ENCODE measurements at regions not wholly inside any gene's neighbourhood (a gene's known extent, or its start where the extent isn't known, plus 50 kb on each side); places are given as distances from the start of the nearest gene placed in this dataset.

DNA sequence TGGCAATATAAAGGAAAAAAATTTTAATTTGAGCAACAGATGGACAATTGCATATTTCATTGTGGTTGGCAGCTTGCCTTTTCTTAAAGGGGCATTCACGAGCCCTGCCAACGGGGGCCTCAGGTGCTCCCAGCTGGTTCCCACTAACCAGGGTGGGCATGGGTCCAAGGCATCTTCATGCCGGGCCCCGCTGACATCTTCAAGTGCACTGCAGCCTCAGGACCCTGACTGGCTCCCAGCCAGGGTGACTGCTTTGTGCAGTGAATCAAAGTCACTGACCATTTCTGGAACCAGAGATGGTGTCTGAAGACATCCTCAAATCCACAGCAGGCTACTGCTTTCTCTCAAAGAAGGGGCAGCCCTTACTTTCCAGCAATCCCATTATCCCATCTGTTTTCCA, 275.2 kb upstream of the MGMT start:
- Histone ChIP-seq H3K36me3 (ENCODE audit: control insufficient read depth, insufficient read depth, low read length) (no peaks in the 10 kb centered on the region), H3K9ac (no peak overlapping the region), H2AFZ (no peak overlapping the region), H3K4me2 (ENCODE audit: low read length) (no peak overlapping the region), H3K4me3 (ENCODE audit: low read depth, low read length) (no peak overlapping the region), H3K27ac (no peak overlapping the region), H3K27me3 (ENCODE audit: control insufficient read depth, insufficient read depth, low read length) (peaks cover 3% of the 10 kb centered on the region), H3K9me3 (ENCODE audit: control insufficient read depth, low read length) (no peaks in the 10 kb centered on the region), H3K79me2 (no peaks in the 10 kb centered on the region), H3K4me1 (no peaks in the 10 kb centered on the region)
- TF ChIP-seq, protein P1, sequence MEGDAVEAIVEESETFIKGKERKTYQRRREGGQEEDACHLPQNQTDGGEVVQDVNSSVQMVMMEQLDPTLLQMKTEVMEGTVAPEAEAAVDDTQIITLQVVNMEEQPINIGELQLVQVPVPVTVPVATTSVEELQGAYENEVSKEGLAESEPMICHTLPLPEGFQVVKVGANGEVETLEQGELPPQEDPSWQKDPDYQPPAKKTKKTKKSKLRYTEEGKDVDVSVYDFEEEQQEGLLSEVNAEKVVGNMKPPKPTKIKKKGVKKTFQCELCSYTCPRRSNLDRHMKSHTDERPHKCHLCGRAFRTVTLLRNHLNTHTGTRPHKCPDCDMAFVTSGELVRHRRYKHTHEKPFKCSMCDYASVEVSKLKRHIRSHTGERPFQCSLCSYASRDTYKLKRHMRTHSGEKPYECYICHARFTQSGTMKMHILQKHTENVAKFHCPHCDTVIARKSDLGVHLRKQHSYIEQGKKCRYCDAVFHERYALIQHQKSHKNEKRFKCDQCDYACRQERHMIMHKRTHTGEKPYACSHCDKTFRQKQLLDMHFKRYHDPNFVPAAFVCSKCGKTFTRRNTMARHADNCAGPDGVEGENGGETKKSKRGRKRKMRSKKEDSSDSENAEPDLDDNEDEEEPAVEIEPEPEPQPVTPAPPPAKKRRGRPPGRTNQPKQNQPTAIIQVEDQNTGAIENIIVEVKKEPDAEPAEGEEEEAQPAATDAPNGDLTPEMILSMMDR (IDR thresholded peaks at IDR 0.05): no peak

DNA sequence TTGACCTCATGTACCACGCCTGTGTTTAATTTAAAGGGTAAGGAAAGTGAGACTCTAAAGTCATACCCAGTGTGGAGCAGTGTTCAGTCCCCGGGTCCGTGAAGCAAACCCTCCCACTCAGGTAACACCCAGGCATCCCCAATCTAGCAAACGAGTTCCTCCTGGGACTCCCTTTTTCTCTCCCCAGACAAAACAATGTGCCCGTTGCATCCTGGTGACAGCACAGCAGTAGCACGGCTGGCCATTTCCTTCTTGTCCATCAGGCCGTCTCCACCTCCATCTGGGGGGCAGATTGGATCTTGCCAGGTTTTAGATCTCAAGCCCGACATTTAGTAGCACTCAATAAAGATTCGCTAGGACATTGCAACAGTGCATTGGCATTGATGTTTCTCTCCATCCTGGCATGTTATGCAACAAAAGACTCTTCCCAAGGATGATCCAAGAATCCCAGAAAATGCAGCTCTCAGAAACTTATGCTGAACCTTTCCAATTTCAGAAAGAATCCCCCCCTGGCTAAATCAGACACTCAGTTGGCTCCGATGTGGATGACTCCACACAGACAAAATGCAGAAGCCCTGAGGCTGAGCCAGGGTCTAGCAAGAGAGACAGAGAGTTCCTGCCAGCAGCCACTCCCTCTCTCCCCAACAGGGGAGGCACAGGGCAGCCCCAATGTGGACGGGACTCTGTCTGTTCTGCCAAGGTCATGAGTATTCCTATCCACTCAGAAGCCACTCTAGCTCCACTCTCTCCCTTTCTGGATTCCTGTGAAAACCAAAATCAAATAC, 274.5 kb upstream of the MGMT start:
- H3K4me1 ChIP-seq: no peaks in the 10 kb centered on the region
- H3K27ac ChIP-seq: no peak overlapping the region
- no peak overlapping the region for H3K9ac ChIP-seq
- no peaks in the 10 kb centered on the region for H3K36me3 ChIP-seq (ENCODE audit: control insufficient read depth, insufficient read depth, low read length)
- no peak overlapping the region for H3K4me2 ChIP-seq (ENCODE audit: low read length)
- no peaks in the 10 kb centered on the region for H3K9me3 ChIP-seq (ENCODE audit: control insufficient read depth, low read length)
- H3K4me3 ChIP-seq (ENCODE audit: low read depth, low read length): no peak overlapping the region
- peaks cover 3% of the 10 kb centered on the region for H3K27me3 ChIP-seq (ENCODE audit: control insufficient read depth, insufficient read depth, low read length)
- no peaks in the 10 kb centered on the region for H3K79me2 ChIP-seq
- TF ChIP-seq, protein P1 (IDR thresholded peaks at IDR 0.05): no peak
- H2AFZ ChIP-seq: no peak overlapping the region

DNA sequence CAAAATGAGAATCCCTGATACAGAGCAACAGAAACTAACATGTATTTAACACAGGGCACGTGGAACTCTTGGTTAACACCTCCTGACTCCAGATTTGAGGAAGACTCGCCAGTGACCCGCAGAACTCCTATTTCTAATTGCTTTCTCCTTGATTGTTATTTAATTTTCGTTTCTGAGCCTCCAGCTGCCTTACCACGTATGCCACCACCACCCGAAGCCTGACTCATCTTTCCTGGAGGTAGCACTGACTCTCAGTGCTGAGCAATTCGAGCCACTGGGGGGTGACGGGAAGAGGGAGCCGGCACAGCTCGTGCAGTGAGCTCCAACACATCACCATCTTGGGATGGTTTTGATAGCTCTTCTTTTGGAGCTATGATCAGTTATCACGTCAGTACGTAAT, 273.9 kb upstream of the MGMT start:
- TF ChIP-seq, protein P1 (IDR thresholded peaks at IDR 0.05): no peak
- Histone ChIP-seq H3K9ac (no peak overlapping the region), H2AFZ (no peak overlapping the region), H3K4me3 (ENCODE audit: low read depth, low read length) (no peak overlapping the region), H3K27ac (no peak overlapping the region), H3K4me2 (ENCODE audit: low read length) (no peak overlapping the region), H3K79me2 (no peaks in the 10 kb centered on the region), H3K27me3 (ENCODE audit: control insufficient read depth, insufficient read depth, low read length) (peaks cover 3% of the 10 kb centered on the region), H3K4me1 (no peaks in the 10 kb centered on the region), H3K9me3 (ENCODE audit: control insufficient read depth, low read length) (no peaks in the 10 kb centered on the region), H3K36me3 (ENCODE audit: control insufficient read depth, insufficient read depth, low read length) (no peaks in the 10 kb centered on the region)

- TF ChIP-seq, protein P1 (IDR thresholded peaks at IDR 0.05): no peak
- H3K9me3 ChIP-seq (ENCODE audit: control insufficient read depth, low read length): no peaks in the 10 kb centered on the region
Measured at GRCh38 chr10:129194181-129194870, 272.7 kb upstream of the MGMT start.

More at GRCh38 chr10:129194181-129194870, 272.7 kb upstream of the MGMT start:
- Histone ChIP-seq H3K9ac (no peak overlapping the region), H3K36me3 (ENCODE audit: control insufficient read depth, insufficient read depth, low read length) (no peaks in the 10 kb centered on the region), H3K27ac (no peak overlapping the region), H2AFZ (no peak overlapping the region), H3K4me3 (ENCODE audit: low read depth, low read length) (no peak overlapping the region), H3K4me2 (ENCODE audit: low read length) (no peak overlapping the region), H3K27me3 (ENCODE audit: control insufficient read depth, insufficient read depth, low read length) (peaks cover 3% of the 10 kb centered on the region), H3K4me1 (no peaks in the 10 kb centered on the region), H3K79me2 (no peaks in the 10 kb centered on the region)

Measured in parathyroid adenoma (tissue), 2 donors.